Naive thymus-derived CD8-positive, alpha-beta T cell (primary cell): ENCODE measurements at regions not wholly inside any gene's neighbourhood (a gene's known extent, or its start where the extent isn't known, plus 50 kb on each side); places are given as distances from the start of the nearest gene placed in this dataset.

Experiments used
- ATAC-seq, 2 donors: fragments of 150-1000 bp; cut with Tn5 transposase in 1 of 2; sonication (Bioruptor Pico), chemical (Tn5 transposase) in 1 of 2; 1 replicate in 1 of 2; 2 replicates in 1 of 2; pipeline ENCODE4 v1.10.0; 2021; ENCODE audit warnings: mild to moderate bottlenecking in 2 of 2, moderate library complexity in 2 of 2
- POLR2A ChIA-PET: fragments of 350-600 bp; sonication (Branson Sonifier 250); formaldehyde crosslinking; loops from one replicate; lab custom pipeline; 2021; ENCODE audit warnings: antibody characterized with exemption; lab: Charles Lee
- DNase-seq, 10 donors: peaks; one replicate each; pipeline versions ENCODE4 v3.0.0 to v3.0.0-alpha.2; 2020 to 2022
- H3K27ac Mint-ChIP-seq, 10 donors: one replicate each; pipeline ENCODE4 v1.8.0; 2020 to 2022; ENCODE audit warnings: mild to moderate bottlenecking in 10 of 10, mixed read lengths in 10 of 10, moderate library complexity in 4 of 10, inconsistent platforms in 1 of 10
- H3K27me3 Mint-ChIP-seq, 5 donors: one replicate each; pipeline ENCODE4 v1.8.0; 2021 to 2022; ENCODE audit warnings: mixed read lengths in 5 of 5
- H3K36me3 Mint-ChIP-seq, 3 donors: one replicate each; pipeline ENCODE4 v1.8.0; 2020 to 2022; ENCODE audit warnings: mixed read lengths in 3 of 3, mild to moderate bottlenecking in 2 of 3, inconsistent platforms in 1 of 3
- H3K4me1 Mint-ChIP-seq, 4 donors: one replicate each; pipeline ENCODE4 v1.8.0; 2021 to 2022; ENCODE audit warnings: mixed read lengths in 4 of 4
- H3K4me3 Mint-ChIP-seq, 10 donors: one replicate each; pipeline ENCODE4 v1.8.0; 2020 to 2022; ENCODE audit warnings: mild to moderate bottlenecking in 10 of 10, mixed read lengths in 10 of 10, moderate library complexity in 6 of 10, inconsistent platforms in 1 of 10
- H3K9me3 Mint-ChIP-seq, 9 donors: one replicate each; pipeline ENCODE4 v1.8.0; 2020 to 2022; ENCODE audit warnings: mixed read lengths in 9 of 9, mild to moderate bottlenecking in 3 of 9, inconsistent platforms in 1 of 9, moderate library complexity in 1 of 9

GRCh38 chr4:35925806-35926205 is 318.5 kb downstream of the ARAP2 start:
- H3K9me3 Mint-ChIP-seq: no peaks in the 10 kb centered on the region
- H3K4me1 Mint-ChIP-seq: no peaks in the 10 kb centered on the region
- no peak overlapping the region for H3K4me3 Mint-ChIP-seq
- no peak for DNase-seq
- POLR2A ChIA-PET: no interaction called here
- no peaks in the 10 kb centered on the region for H3K36me3 Mint-ChIP-seq
- no peak for ATAC-seq
- H3K27ac Mint-ChIP-seq: no peak overlapping the region
- H3K27me3 Mint-ChIP-seq: peaks cover 0 to 4% (median 0%) of the 10 kb centered on the region in 5 donors

GRCh38 chr4:35926788-35927187 is 317.5 kb downstream of the ARAP2 start:
- Mint-ChIP-seq H3K4me1 (no peaks in the 10 kb centered on the region), H3K27ac (no peak overlapping the region), H3K36me3 (no peaks in the 10 kb centered on the region), H3K27me3 (peaks cover 0 to 7% (median 0%) of the 10 kb centered on the region in 5 donors), H3K4me3 (no peak overlapping the region), H3K9me3 (no peaks in the 10 kb centered on the region)
- ATAC-seq (no peak), DNase-seq (no peak)
- POLR2A ChIA-PET: no interaction called here

- peaks cover 0 to 7% (median 6%) of the 10 kb centered on the region in 5 donors for H3K27me3 Mint-ChIP-seq
- POLR2A ChIA-PET: no interaction called here
These were observed 310.4 kb downstream of the ARAP2 start for GRCh38 chr4:35933901-35934300.

GRCh38 chr4:35934320-35934981 is 309.9 kb downstream of the ARAP2 start:
- POLR2A ChIA-PET: no interaction called here
- H3K4me1 Mint-ChIP-seq: no peaks in the 10 kb centered on the region
- ATAC-seq (no peak), DNase-seq (peak in 3 of 10 donors; percentile 11 to 21 (median 13))
- peaks cover 0 to 7% (median 6%) of the 10 kb centered on the region in 5 donors for H3K27me3 Mint-ChIP-seq
- H3K27ac Mint-ChIP-seq: no peak overlapping the region
- no peaks in the 10 kb centered on the region for H3K36me3 Mint-ChIP-seq
- no peaks in the 10 kb centered on the region for H3K9me3 Mint-ChIP-seq
- H3K4me3 Mint-ChIP-seq: no peak overlapping the region

More at GRCh38 chr4:35933901-35934300, 310.4 kb downstream of the ARAP2 start:
- H3K36me3 Mint-ChIP-seq: no peaks in the 10 kb centered on the region
- ATAC-seq (no peak), DNase-seq (no peak)
- no peak overlapping the region for H3K27ac Mint-ChIP-seq
- H3K4me1 Mint-ChIP-seq: no peaks in the 10 kb centered on the region
- H3K4me3 Mint-ChIP-seq: no peak overlapping the region
- no peaks in the 10 kb centered on the region for H3K9me3 Mint-ChIP-seq

GRCh38 chr4:35938936-35939335 is 305.4 kb downstream of the ARAP2 start:
- Mint-ChIP-seq H3K36me3 (no peaks in the 10 kb centered on the region), H3K4me3 (no peak overlapping the region), H3K27me3 (peaks cover 0 to 4% (median 0%) of the 10 kb centered on the region in 5 donors), H3K4me1 (no peaks in the 10 kb centered on the region), H3K27ac (no peak overlapping the region), H3K9me3 (no peaks in the 10 kb centered on the region)
- POLR2A ChIA-PET: no interaction called here
- ATAC-seq (no peak), DNase-seq (no peak)

- ATAC-seq: no peak
These were observed 304.6 kb downstream of the ARAP2 start for GRCh38 chr4:35939751-35940150.

GRCh38 chr4:35942092-35942491 is 302.2 kb downstream of the ARAP2 start:
- peaks cover 0 to 4% (median 0%) of the 10 kb centered on the region in 3 donors for H3K36me3 Mint-ChIP-seq
- no peak overlapping the region for H3K27ac Mint-ChIP-seq
- no peak for ATAC-seq
- no peak for DNase-seq
- H3K4me3 Mint-ChIP-seq: no peak overlapping the region
- POLR2A ChIA-PET: no interaction called here
- H3K27me3 Mint-ChIP-seq: peaks cover 0 to 2% (median 0%) of the 10 kb centered on the region in 5 donors
- no peaks in the 10 kb centered on the region for H3K9me3 Mint-ChIP-seq
- H3K4me1 Mint-ChIP-seq: no peaks in the 10 kb centered on the region

More at GRCh38 chr4:35939751-35940150, 304.6 kb downstream of the ARAP2 start:
- Mint-ChIP-seq H3K36me3 (no peaks in the 10 kb centered on the region), H3K27me3 (peaks cover 0 to 4% (median 0%) of the 10 kb centered on the region in 5 donors), H3K4me3 (no peak overlapping the region), H3K27ac (no peak overlapping the region), H3K4me1 (no peaks in the 10 kb centered on the region), H3K9me3 (no peaks in the 10 kb centered on the region)
- POLR2A ChIA-PET: no interaction called here
- DNase-seq: no peak

- Mint-ChIP-seq H3K9me3 (peaks cover 0 to 3% (median 0%) of the 10 kb centered on the region in 9 donors), H3K27me3 (peaks cover 0 to 2% (median 0%) of the 10 kb centered on the region in 5 donors), H3K36me3 (peaks cover 0 to 4% (median 0%) of the 10 kb centered on the region in 3 donors), H3K4me1 (no peaks in the 10 kb centered on the region), H3K4me3 (no peak overlapping the region), H3K27ac (no peak overlapping the region)
- no peak for ATAC-seq
- DNase-seq: no peak
- POLR2A ChIA-PET: no interaction called here
These were observed 300.7 kb downstream of the ARAP2 start for GRCh38 chr4:35943606-35944005.

DNA sequence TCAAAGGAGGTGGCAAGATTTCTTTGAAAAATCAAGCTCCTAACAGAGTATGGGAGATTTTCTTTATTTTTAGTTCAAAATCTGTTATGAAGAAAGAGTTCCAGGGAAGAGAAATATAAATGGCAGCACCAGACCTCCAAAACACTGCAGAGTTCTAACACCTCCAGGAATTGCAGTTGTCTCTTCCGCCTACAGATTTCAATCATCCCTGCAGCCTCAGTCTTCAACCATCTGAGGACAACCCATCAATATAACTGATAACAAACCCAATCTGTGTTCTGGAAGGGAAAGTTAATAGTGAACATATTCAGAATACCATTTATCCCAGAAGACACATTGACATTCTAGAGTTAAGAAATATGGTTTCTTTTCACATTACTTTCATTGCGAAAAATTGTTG is 296.1 kb downstream of the ARAP2 start:
- Mint-ChIP-seq H3K4me3 (no peak overlapping the region), H3K36me3 (peaks cover 0 to 10% (median 0%) of the 10 kb centered on the region in 3 donors), H3K27ac (no peak overlapping the region), H3K4me1 (no peaks in the 10 kb centered on the region), H3K9me3 (peaks cover 0 to 27% (median 9%) of the 10 kb centered on the region in 9 donors), H3K27me3 (no peaks in the 10 kb centered on the region)
- DNase-seq: no peak
- ATAC-seq: no peak
- POLR2A ChIA-PET: no interaction called here

GRCh38 chr4:35950442-35950841 is 293.9 kb downstream of the ARAP2 start:
- Mint-ChIP-seq H3K27me3 (no peaks in the 10 kb centered on the region), H3K4me1 (no peaks in the 10 kb centered on the region), H3K4me3 (no peak overlapping the region), H3K9me3 (peaks cover 4 to 49% (median 26%) of the 10 kb centered on the region in 9 donors), H3K36me3 (peaks cover 0 to 16% (median 0%) of the 10 kb centered on the region in 3 donors), H3K27ac (no peak overlapping the region)
- no peak for ATAC-seq
- no peak for DNase-seq
- POLR2A ChIA-PET: no interaction called here

GRCh38 chr4:35952751-35953150 is 291.6 kb downstream of the ARAP2 start:
- Mint-ChIP-seq H3K27me3 (peaks cover 0 to 2% (median 0%) of the 10 kb centered on the region in 5 donors), H3K27ac (no peak overlapping the region), H3K4me3 (no peak overlapping the region), H3K4me1 (no peaks in the 10 kb centered on the region), H3K36me3 (peaks cover 0 to 22% (median 2%) of the 10 kb centered on the region in 3 donors), H3K9me3 (peaks cover 4 to 66% (median 44%) of the 10 kb centered on the region in 9 donors)
- ATAC-seq (no peak), DNase-seq (no peak)
- POLR2A ChIA-PET: no interaction called here

DNA sequence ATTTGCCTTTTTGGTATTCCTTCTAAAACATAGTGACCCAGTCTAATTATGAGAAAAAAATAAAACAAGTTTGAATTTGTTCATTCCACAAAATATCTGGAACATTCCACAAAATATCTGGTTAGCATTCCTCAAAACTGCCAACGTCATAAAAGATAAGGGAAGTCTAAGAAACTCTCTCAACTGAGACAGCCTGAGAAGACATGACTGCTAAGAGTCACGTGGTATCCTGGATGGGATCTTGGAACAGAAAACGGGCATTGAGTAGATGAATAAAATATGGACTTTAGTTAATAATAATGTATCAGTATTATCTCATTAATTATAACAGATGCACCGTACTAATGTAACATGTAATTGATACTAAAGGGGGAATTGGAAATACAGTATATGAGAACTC is 280.9 kb downstream of the ARAP2 start:
- no peak for ATAC-seq
- Mint-ChIP-seq H3K27me3 (peaks cover 0 to 1% (median 0%) of the 10 kb centered on the region in 5 donors), H3K4me1 (no peaks in the 10 kb centered on the region), H3K27ac (no peak overlapping the region), H3K9me3 (peaks cover 0 to 3% (median 0%) of the 10 kb centered on the region in 9 donors), H3K36me3 (no peaks in the 10 kb centered on the region), H3K4me3 (no peak overlapping the region)
- no peak for DNase-seq
- POLR2A ChIA-PET: no interaction called here

DNA sequence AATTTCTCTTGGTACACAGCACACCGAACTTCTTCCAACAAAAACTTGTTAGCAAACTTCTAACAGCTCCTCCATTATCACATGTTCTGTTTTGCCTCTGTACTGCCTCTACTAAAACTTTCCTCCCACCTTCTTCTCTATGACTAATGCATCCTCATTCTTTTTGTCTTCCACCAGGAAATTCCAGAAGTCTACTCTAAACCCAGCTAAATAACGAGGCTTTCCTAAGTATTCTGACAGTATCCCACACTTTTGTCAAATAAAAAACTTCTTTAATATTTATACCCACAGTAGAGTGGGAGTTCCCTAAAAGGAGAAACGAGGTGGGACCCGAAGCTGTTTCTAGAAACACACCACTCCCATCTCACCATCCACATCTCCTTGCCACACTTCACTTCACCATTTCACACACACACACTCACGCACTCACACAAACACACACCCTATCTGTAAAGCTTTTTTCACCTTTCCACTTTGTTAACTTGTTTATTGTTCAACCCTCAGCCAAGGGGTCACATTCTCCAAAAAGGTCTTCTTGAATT is 280.3 kb downstream of the ARAP2 start:
- Mint-ChIP-seq H3K9me3 (peaks cover 0 to 3% (median 0%) of the 10 kb centered on the region in 9 donors), H3K4me1 (no peaks in the 10 kb centered on the region), H3K27me3 (peaks cover 0 to 1% (median 0%) of the 10 kb centered on the region in 5 donors), H3K36me3 (no peaks in the 10 kb centered on the region), H3K4me3 (no peak overlapping the region), H3K27ac (no peak overlapping the region)
- DNase-seq (no peak), ATAC-seq (no peak)
- POLR2A ChIA-PET: no interaction called here
